HFFc6 (cell line): ENCODE measurements at regions not wholly inside any gene's neighbourhood (a gene's known extent, or its start where the extent isn't known, plus 50 kb on each side); places are given as distances from the start of the nearest gene placed in this dataset.
A peak's percentile ranks its signal among the peaks of the same experiment; 100 is the strongest.

Experiments
- DNase-seq: peaks from one replicate; pipeline ENCODE4 v3.0.0-alpha.2; 2018
- H3K27ac Mint-ChIP-seq: 2 replicates; pipeline ENCODE4 v1.8.0; 2020; ENCODE audit warnings: mild to moderate bottlenecking, mixed read lengths
- H3K27me3 Mint-ChIP-seq: 2 replicates; pipeline ENCODE4 v1.8.0; 2021; ENCODE audit warnings: mild to moderate bottlenecking, moderate library complexity, mixed read lengths; ENCODE audit not compliant: insufficient read depth
- H3K36me3 Mint-ChIP-seq: 2 replicates; pipeline ENCODE4 v1.8.0; 2021; ENCODE audit warnings: low read depth, mixed read lengths
- H3K4me1 Mint-ChIP-seq: 2 replicates; pipeline ENCODE4 v1.8.0; 2020; ENCODE audit warnings: low read depth, mixed read lengths
- H3K4me3 Mint-ChIP-seq: 2 replicates; pipeline ENCODE4 v1.8.0; 2020; ENCODE audit warnings: mild to moderate bottlenecking, moderate library complexity, mixed read lengths
- H3K9me3 Mint-ChIP-seq: 2 replicates; pipeline ENCODE4 v1.8.0; 2020; ENCODE audit warnings: mild to moderate bottlenecking, mixed read lengths
- CTCF ChIP-seq: fragments of 200-600 bp; sonication (generic); IDR thresholded peaks from 2 replicates; pipeline ENCODE4 v1.5.0; 2021; ENCODE audit warnings: antibody characterized with exemption, mild to moderate bottlenecking

GRCh38 chr5:157922026-157922425 lies 63.1 kb upstream of the CLINT1 start:
- H3K4me1 Mint-ChIP-seq, result peaks cover 36% of the 10 kb centered on the region
- no peak for TF ChIP-seq CTCF
- no peaks in the 10 kb centered on the region for H3K9me3 Mint-ChIP-seq
- no peaks in the 10 kb centered on the region for H3K36me3 Mint-ChIP-seq
- no peak overlapping the region for H3K4me3 Mint-ChIP-seq
- no peak overlapping the region for H3K27ac Mint-ChIP-seq
- DNase-seq, result no peak
- peaks cover 12% of the 10 kb centered on the region for H3K27me3 Mint-ChIP-seq

GRCh38 chr5:157920828-157921170 lies 61.9 kb upstream of the CLINT1 start:
- TF ChIP-seq CTCF, result no peak
- H3K36me3 Mint-ChIP-seq, result no peaks in the 10 kb centered on the region
- no peak overlapping the region for H3K4me3 Mint-ChIP-seq
- peaks cover 36% of the 10 kb centered on the region for H3K4me1 Mint-ChIP-seq
- peaks cover 12% of the 10 kb centered on the region for H3K27me3 Mint-ChIP-seq
- H3K27ac Mint-ChIP-seq, result no peak overlapping the region
- no peak for DNase-seq
- no peaks in the 10 kb centered on the region for H3K9me3 Mint-ChIP-seq

GRCh38 chr5:157918811-157919742 lies 60.1 kb upstream of the CLINT1 start:
- no peaks in the 10 kb centered on the region for H3K36me3 Mint-ChIP-seq
- peaks cover 28% of the 10 kb centered on the region for H3K4me1 Mint-ChIP-seq
- no peaks in the 10 kb centered on the region for H3K9me3 Mint-ChIP-seq
- H3K27ac Mint-ChIP-seq, result no peak overlapping the region
- no peak for DNase-seq
- peaks cover 9% of the 10 kb centered on the region for H3K27me3 Mint-ChIP-seq
- no peak for TF ChIP-seq CTCF
- no peak overlapping the region for H3K4me3 Mint-ChIP-seq

- Mint-ChIP-seq H3K36me3 (no peaks in the 10 kb centered on the region), H3K9me3 (no peaks in the 10 kb centered on the region), H3K4me3 (no peak overlapping the region), H3K4me1 (peaks cover 28% of the 10 kb centered on the region), H3K27ac (no peak overlapping the region), H3K27me3 (peaks cover 12% of the 10 kb centered on the region)
- TF ChIP-seq CTCF, result peak; percentile 82
- peak; percentile 80 for DNase-seq
These were observed 59.2 kb upstream of the CLINT1 start for GRCh38 chr5:157917899-157918809.

GRCh38 chr5:157917491-157917890 lies 58.5 kb upstream of the CLINT1 start:
- H3K27ac Mint-ChIP-seq, result no peak overlapping the region
- H3K4me1 Mint-ChIP-seq, result peaks cover 28% of the 10 kb centered on the region
- no peaks in the 10 kb centered on the region for H3K36me3 Mint-ChIP-seq
- peaks cover 12% of the 10 kb centered on the region; the same call in 1 of the 2 replicates for H3K27me3 Mint-ChIP-seq
- H3K9me3 Mint-ChIP-seq, result no peaks in the 10 kb centered on the region
- TF ChIP-seq CTCF, result no peak
- no peak for DNase-seq
- no peak overlapping the region for H3K4me3 Mint-ChIP-seq
